ENCODE measurements at regions not wholly inside any gene's neighbourhood (a gene's known extent, or its start where the extent isn't known, plus 50 kb on each side); places are given as distances from the start of the nearest gene placed in this dataset.

GRCh38 chr12:4134448-4135263 lies 138.9 kb upstream of the CCND2 start:
- H3K4me1 ChIP-seq (ENCODE audit: insufficient read depth, insufficient read length), result peaks cover 31% of the 10 kb centered on the region
- H3K4me3 ChIP-seq (ENCODE audit: insufficient read length, low read depth), result no peak overlapping the region
- H3K27me3 ChIP-seq (ENCODE audit: insufficient read depth, insufficient read length), result no peaks in the 10 kb centered on the region
- H3K9ac ChIP-seq (ENCODE audit: insufficient read length, low read depth), result no peak overlapping the region
- peak; percentile 98 for DNase-seq (ENCODE audit: low read depth, low spot score)
- no peaks in the 10 kb centered on the region for H3K36me3 ChIP-seq (ENCODE audit: insufficient read depth, insufficient read length, low read length)
- TF ChIP-seq ZNF274 (IDR thresholded peaks at IDR 0.05; ENCODE audit: low read depth, low read length) (no peak), SUZ12 (IDR thresholded peaks at IDR 0.05; ENCODE audit: extremely low read depth, insufficient read depth, insufficient read length) (no peak), YY1 (IDR thresholded peaks at IDR 0.05; ENCODE audit: insufficient read depth, insufficient read length) (no peak)
- no peaks in the 10 kb centered on the region for H3K9me3 ChIP-seq (ENCODE audit: insufficient read depth, low read length)

- no peak for DNase-seq (ENCODE audit: low read depth, low spot score)
- no peak overlapping the region for H3K9ac ChIP-seq (ENCODE audit: insufficient read length, low read depth)
- TF ChIP-seq ZNF274 (IDR thresholded peaks at IDR 0.05; ENCODE audit: low read depth, low read length) (no peak), SUZ12 (IDR thresholded peaks at IDR 0.05; ENCODE audit: extremely low read depth, insufficient read depth, insufficient read length) (no peak), YY1 (IDR thresholded peaks at IDR 0.05; ENCODE audit: insufficient read depth, insufficient read length) (no peak)
- no peaks in the 10 kb centered on the region for H3K36me3 ChIP-seq (ENCODE audit: insufficient read depth, insufficient read length, low read length)
- no peak overlapping the region for H3K4me3 ChIP-seq (ENCODE audit: insufficient read length, low read depth)
- no peaks in the 10 kb centered on the region for H3K27me3 ChIP-seq (ENCODE audit: insufficient read depth, insufficient read length)
- H3K4me1 ChIP-seq (ENCODE audit: insufficient read depth, insufficient read length), result peaks cover 26% of the 10 kb centered on the region
- H3K9me3 ChIP-seq (ENCODE audit: insufficient read depth, low read length), result no peaks in the 10 kb centered on the region
These were observed 139.7 kb upstream of the CCND2 start for GRCh38 chr12:4133636-4134447.

- DNase-seq (ENCODE audit: low read depth, low spot score), result no peak
- Histone ChIP-seq H3K36me3 (ENCODE audit: insufficient read depth, insufficient read length, low read length) (no peaks in the 10 kb centered on the region), H3K27me3 (ENCODE audit: insufficient read depth, insufficient read length) (no peaks in the 10 kb centered on the region), H3K4me3 (ENCODE audit: insufficient read length, low read depth) (no peak overlapping the region), H3K9ac (ENCODE audit: insufficient read length, low read depth) (no peak overlapping the region), H3K4me1 (ENCODE audit: insufficient read depth, insufficient read length) (peaks cover 26% of the 10 kb centered on the region), H3K9me3 (ENCODE audit: insufficient read depth, low read length) (no peaks in the 10 kb centered on the region)
- TF ChIP-seq ZNF274 (IDR thresholded peaks at IDR 0.05; ENCODE audit: low read depth, low read length) (no peak), YY1 (IDR thresholded peaks at IDR 0.05; ENCODE audit: insufficient read depth, insufficient read length) (no peak), SUZ12 (IDR thresholded peaks at IDR 0.05; ENCODE audit: extremely low read depth, insufficient read depth, insufficient read length) (no peak)
These were observed 140.5 kb upstream of the CCND2 start for GRCh38 chr12:4133029-4133428.

- H3K9ac ChIP-seq (ENCODE audit: insufficient read length, low read depth), result no peak overlapping the region
- no peaks in the 10 kb centered on the region for H3K9me3 ChIP-seq (ENCODE audit: insufficient read depth, low read length)
- no peaks in the 10 kb centered on the region for H3K36me3 ChIP-seq (ENCODE audit: insufficient read depth, insufficient read length, low read length)
- no peak for DNase-seq (ENCODE audit: low read depth, low spot score)
- peaks cover 19% of the 10 kb centered on the region for H3K4me1 ChIP-seq (ENCODE audit: insufficient read depth, insufficient read length)
- TF ChIP-seq YY1 (IDR thresholded peaks at IDR 0.05; ENCODE audit: insufficient read depth, insufficient read length), result no peak
- no peak for TF ChIP-seq SUZ12 (IDR thresholded peaks at IDR 0.05; ENCODE audit: extremely low read depth, insufficient read depth, insufficient read length)
- no peak for TF ChIP-seq ZNF274 (IDR thresholded peaks at IDR 0.05; ENCODE audit: low read depth, low read length)
- H3K27me3 ChIP-seq (ENCODE audit: insufficient read depth, insufficient read length), result no peaks in the 10 kb centered on the region
- H3K4me3 ChIP-seq (ENCODE audit: insufficient read length, low read depth), result no peak overlapping the region
These were observed 152.0 kb upstream of the CCND2 start for GRCh38 chr12:4121506-4122020.

GRCh38 chr12:4120316-4120917 lies 153.1 kb upstream of the CCND2 start:
- no peak for DNase-seq (ENCODE audit: low read depth, low spot score)
- Histone ChIP-seq H3K27me3 (ENCODE audit: insufficient read depth, insufficient read length) (no peaks in the 10 kb centered on the region), H3K9ac (ENCODE audit: insufficient read length, low read depth) (no peak overlapping the region), H3K4me1 (ENCODE audit: insufficient read depth, insufficient read length) (peaks cover 28% of the 10 kb centered on the region), H3K9me3 (ENCODE audit: insufficient read depth, low read length) (no peaks in the 10 kb centered on the region), H3K36me3 (ENCODE audit: insufficient read depth, insufficient read length, low read length) (no peaks in the 10 kb centered on the region), H3K4me3 (ENCODE audit: insufficient read length, low read depth) (no peak overlapping the region)
- no peak for TF ChIP-seq SUZ12 (IDR thresholded peaks at IDR 0.05; ENCODE audit: extremely low read depth, insufficient read depth, insufficient read length)
- no peak for TF ChIP-seq ZNF274 (IDR thresholded peaks at IDR 0.05; ENCODE audit: low read depth, low read length)
- TF ChIP-seq YY1 (IDR thresholded peaks at IDR 0.05; ENCODE audit: insufficient read depth, insufficient read length), result no peak

- H3K9me3 ChIP-seq (ENCODE audit: insufficient read depth, low read length), result no peaks in the 10 kb centered on the region
- no peak for TF ChIP-seq YY1 (IDR thresholded peaks at IDR 0.05; ENCODE audit: insufficient read depth, insufficient read length)
- no peak for TF ChIP-seq ZNF274 (IDR thresholded peaks at IDR 0.05; ENCODE audit: low read depth, low read length)
- TF ChIP-seq SUZ12 (IDR thresholded peaks at IDR 0.05; ENCODE audit: extremely low read depth, insufficient read depth, insufficient read length), result no peak
- H3K4me3 ChIP-seq (ENCODE audit: insufficient read length, low read depth), result no peak overlapping the region
- peaks cover 28% of the 10 kb centered on the region for H3K4me1 ChIP-seq (ENCODE audit: insufficient read depth, insufficient read length)
- no peaks in the 10 kb centered on the region for H3K27me3 ChIP-seq (ENCODE audit: insufficient read depth, insufficient read length)
- no peak overlapping the region for H3K9ac ChIP-seq (ENCODE audit: insufficient read length, low read depth)
- H3K36me3 ChIP-seq (ENCODE audit: insufficient read depth, insufficient read length, low read length), result no peaks in the 10 kb centered on the region
- no peak for DNase-seq (ENCODE audit: low read depth, low spot score)
These were observed 154.3 kb upstream of the CCND2 start for GRCh38 chr12:4119157-4119761.
